ENCODE measurements at regions not wholly inside any gene's neighbourhood (a gene's known extent, or its start where the extent isn't known, plus 50 kb on each side); places are given as distances from the start of the nearest gene placed in this dataset.

DNA sequence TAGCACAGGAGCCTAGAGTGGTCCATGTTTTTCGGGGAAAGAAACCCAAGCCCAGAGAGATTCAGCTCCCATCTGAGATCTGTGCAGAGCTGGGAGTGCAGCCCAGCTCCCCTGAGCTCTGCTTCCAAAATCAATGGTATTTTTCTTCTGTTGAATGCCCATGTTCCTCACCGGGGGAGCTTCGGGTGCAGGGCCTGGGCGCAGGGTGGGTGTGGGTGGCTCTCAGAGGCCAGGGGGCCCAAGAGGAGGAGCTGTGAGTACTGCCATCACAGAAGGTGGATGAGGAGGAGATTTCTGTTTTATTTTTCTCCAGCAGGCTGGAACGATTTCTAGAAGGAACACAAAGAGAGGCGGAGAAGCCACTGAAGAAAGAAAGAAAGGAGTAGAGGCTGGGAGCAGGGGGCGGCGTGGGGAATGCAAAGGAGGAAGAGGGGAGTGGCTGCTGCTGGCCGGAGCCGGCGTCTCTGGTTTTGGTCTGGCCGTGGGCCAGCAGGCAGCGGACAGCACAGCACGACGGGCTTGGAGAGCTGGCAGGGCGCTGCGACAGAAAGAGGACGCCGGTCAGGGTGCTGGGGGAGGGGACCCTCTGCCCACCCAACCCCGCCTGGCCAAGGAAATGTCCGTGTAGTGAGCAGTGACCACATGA lies 76.2 kb upstream of the KSR1 start:
- Mint-ChIP-seq H3K9me3 (ENCODE audit: low read depth, unreplicated experiment) (peaks cover 3% of the 10 kb centered on the region), H3K27me3 (ENCODE audit: unreplicated experiment) (no peaks in the 10 kb centered on the region), H3K36me3 (ENCODE audit: insufficient read depth, unreplicated experiment) (peaks cover 5% of the 10 kb centered on the region), H3K4me1 (ENCODE audit: low read depth, unreplicated experiment) (peaks cover 27% of the 10 kb centered on the region), H3K27ac (ENCODE audit: unreplicated experiment) (peak overlapping the region; percentile 2), H3K4me3 (ENCODE audit: low read depth, unreplicated experiment) (peak overlapping the region; percentile 65)
- TF ChIP-seq, protein P1, sequence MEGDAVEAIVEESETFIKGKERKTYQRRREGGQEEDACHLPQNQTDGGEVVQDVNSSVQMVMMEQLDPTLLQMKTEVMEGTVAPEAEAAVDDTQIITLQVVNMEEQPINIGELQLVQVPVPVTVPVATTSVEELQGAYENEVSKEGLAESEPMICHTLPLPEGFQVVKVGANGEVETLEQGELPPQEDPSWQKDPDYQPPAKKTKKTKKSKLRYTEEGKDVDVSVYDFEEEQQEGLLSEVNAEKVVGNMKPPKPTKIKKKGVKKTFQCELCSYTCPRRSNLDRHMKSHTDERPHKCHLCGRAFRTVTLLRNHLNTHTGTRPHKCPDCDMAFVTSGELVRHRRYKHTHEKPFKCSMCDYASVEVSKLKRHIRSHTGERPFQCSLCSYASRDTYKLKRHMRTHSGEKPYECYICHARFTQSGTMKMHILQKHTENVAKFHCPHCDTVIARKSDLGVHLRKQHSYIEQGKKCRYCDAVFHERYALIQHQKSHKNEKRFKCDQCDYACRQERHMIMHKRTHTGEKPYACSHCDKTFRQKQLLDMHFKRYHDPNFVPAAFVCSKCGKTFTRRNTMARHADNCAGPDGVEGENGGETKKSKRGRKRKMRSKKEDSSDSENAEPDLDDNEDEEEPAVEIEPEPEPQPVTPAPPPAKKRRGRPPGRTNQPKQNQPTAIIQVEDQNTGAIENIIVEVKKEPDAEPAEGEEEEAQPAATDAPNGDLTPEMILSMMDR (IDR thresholded peaks at IDR 0.05; ENCODE audit: unreplicated experiment): no peak
- DNase-seq: peak; percentile 77
- intact Hi-C loops (cut with micrococcal nuclease; ENCODE audit: unreplicated experiment): no loop called here
- no TSS peak for BruUV-seq (replicated peaks)
- CTCF ChIA-PET: interaction anchor here (0.7 to 1.3 kb wide), 2 partner anchors 26 to 47 kb away, joined by 3 to 4 read pairs; no protein-coding TSS in a partner anchor

GRCh38 chr17:27380551-27380950 lies 75.7 kb upstream of the KSR1 start:
- H3K27me3 Mint-ChIP-seq (ENCODE audit: unreplicated experiment): no peaks in the 10 kb centered on the region
- TF ChIP-seq, protein P1 (IDR thresholded peaks at IDR 0.05; ENCODE audit: unreplicated experiment): no peak
- DNase-seq: no peak
- H3K27ac Mint-ChIP-seq (ENCODE audit: unreplicated experiment): peak overlapping the region; percentile 2
- no TSS peak for BruUV-seq (replicated peaks)
- no peaks in the 10 kb centered on the region for H3K9me3 Mint-ChIP-seq (ENCODE audit: low read depth, unreplicated experiment)
- H3K4me3 Mint-ChIP-seq (ENCODE audit: low read depth, unreplicated experiment): peak overlapping the region; percentile 65
- H3K36me3 Mint-ChIP-seq (ENCODE audit: insufficient read depth, unreplicated experiment): peaks cover 5% of the 10 kb centered on the region
- intact Hi-C loops (cut with micrococcal nuclease; ENCODE audit: unreplicated experiment): no loop called here
- H3K4me1 Mint-ChIP-seq (ENCODE audit: low read depth, unreplicated experiment): peaks cover 27% of the 10 kb centered on the region
- CTCF ChIA-PET: interaction anchor here (0.7 to 1.3 kb wide), 2 partner anchors 26 to 48 kb away, joined by 3 to 4 read pairs; no protein-coding TSS in a partner anchor

DNA sequence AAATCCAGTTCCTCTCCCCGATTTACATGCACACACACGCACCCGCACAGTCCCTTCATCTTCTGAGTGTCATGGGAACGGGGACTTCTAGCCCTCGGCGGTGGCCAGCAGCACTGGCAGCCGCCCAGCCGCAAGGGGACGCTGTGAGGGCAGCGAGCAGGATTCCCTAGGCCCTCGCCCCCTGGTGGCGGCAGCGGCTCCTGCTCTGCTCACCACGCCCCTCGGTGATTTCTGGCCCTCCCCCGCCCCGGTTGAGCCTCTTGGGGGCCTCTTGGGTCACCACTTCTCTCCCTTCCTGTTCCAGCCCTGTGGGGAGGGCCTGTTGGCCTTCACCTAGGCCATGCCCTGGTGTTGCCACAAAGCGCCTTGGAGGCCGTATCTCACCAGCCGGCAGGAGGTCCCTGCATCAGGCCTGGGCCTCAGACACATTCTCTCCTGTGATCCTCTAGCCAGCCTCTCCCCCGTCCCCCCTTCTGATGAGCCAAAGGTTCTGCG lies 75.2 kb upstream of the KSR1 start:
- Mint-ChIP-seq H3K4me3 (ENCODE audit: low read depth, unreplicated experiment) (peak overlapping the region; percentile 65), H3K4me1 (ENCODE audit: low read depth, unreplicated experiment) (peaks cover 27% of the 10 kb centered on the region), H3K9me3 (ENCODE audit: low read depth, unreplicated experiment) (no peaks in the 10 kb centered on the region), H3K27ac (ENCODE audit: unreplicated experiment) (no peak overlapping the region), H3K27me3 (ENCODE audit: unreplicated experiment) (no peaks in the 10 kb centered on the region), H3K36me3 (ENCODE audit: insufficient read depth, unreplicated experiment) (peaks cover 5% of the 10 kb centered on the region)
- CTCF ChIA-PET: interaction anchor here (0.7 to 1.3 kb wide), 2 partner anchors 27 to 48 kb away, joined by 3 to 4 read pairs; no protein-coding TSS in a partner anchor
- TF ChIP-seq, protein P1 (IDR thresholded peaks at IDR 0.05; ENCODE audit: unreplicated experiment): peak; percentile 98
- intact Hi-C loops (cut with micrococcal nuclease; ENCODE audit: unreplicated experiment): no loop called here
- BruUV-seq (replicated peaks): no TSS peak
- DNase-seq: peak; percentile 87

DNA sequence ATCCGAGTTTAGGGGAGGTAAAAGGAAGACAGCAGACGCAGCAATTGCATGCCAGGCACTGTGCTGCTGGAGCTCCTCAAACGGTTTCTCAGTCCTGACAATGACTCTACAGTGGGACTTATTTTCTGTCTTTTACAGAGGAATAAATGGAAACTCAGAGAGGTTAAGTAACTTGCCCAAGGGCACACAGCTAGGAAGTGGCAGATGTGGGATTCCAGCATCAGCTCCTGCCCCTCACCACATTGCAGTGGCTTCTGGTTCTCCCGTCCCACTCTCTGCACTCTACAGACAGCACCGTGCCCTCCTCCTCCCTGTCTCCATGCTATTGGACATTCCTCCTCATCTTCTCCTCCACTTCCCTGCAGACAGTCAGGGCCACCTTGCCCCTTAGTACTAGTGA lies 74.2 kb upstream of the KSR1 start:
- H3K27me3 Mint-ChIP-seq (ENCODE audit: unreplicated experiment): no peaks in the 10 kb centered on the region
- no TSS peak for BruUV-seq (replicated peaks)
- CTCF ChIA-PET: no interaction called here
- DNase-seq: no peak
- intact Hi-C loops (cut with micrococcal nuclease; ENCODE audit: unreplicated experiment): no loop called here
- no peak overlapping the region for H3K27ac Mint-ChIP-seq (ENCODE audit: unreplicated experiment)
- H3K4me1 Mint-ChIP-seq (ENCODE audit: low read depth, unreplicated experiment): peaks cover 27% of the 10 kb centered on the region
- TF ChIP-seq, protein P1 (IDR thresholded peaks at IDR 0.05; ENCODE audit: unreplicated experiment): no peak
- H3K4me3 Mint-ChIP-seq (ENCODE audit: low read depth, unreplicated experiment): no peak overlapping the region
- H3K36me3 Mint-ChIP-seq (ENCODE audit: insufficient read depth, unreplicated experiment): peaks cover 5% of the 10 kb centered on the region
- H3K9me3 Mint-ChIP-seq (ENCODE audit: low read depth, unreplicated experiment): no peaks in the 10 kb centered on the region
